ENCODE measurements at regions not wholly inside any gene's neighbourhood (a gene's known extent, or its start where the extent isn't known, plus 50 kb on each side); places are given as distances from the start of the nearest gene placed in this dataset.

DNA sequence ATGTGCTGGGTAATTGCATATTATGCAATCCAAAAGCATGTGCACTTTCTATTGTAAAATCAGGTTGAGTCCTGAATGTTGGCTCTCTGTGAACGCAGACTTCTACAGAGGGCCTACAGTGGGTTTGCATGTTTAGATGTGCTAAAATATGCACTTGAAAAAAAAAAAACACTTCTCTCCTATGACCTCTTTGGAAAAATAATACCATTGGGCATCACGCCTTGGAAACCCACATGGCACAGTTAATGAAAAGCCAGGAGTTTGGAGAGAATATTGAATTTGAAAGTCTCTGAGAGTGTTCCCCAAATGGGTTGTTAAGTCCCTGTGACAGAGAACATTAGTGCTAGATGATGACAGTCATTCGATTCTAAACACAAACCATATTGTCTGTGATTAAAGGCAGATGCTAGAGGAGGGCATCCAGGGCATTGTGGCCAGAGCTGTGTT is 710.4 kb upstream of the PIK3C3 start:
- Mint-ChIP-seq H3K4me3 (ENCODE audit: unreplicated experiment) (no peak overlapping the region), H3K4me1 (ENCODE audit: insufficient read depth, unreplicated experiment) (no peaks in the 10 kb centered on the region), H3K9me3 (ENCODE audit: unreplicated experiment) (no peaks in the 10 kb centered on the region), H3K27me3 (ENCODE audit: insufficient read depth, unreplicated experiment) (no peaks in the 10 kb centered on the region), H3K27ac (ENCODE audit: low read depth, unreplicated experiment) (no peak overlapping the region), H3K36me3 (ENCODE audit: insufficient read depth, unreplicated experiment) (no peaks in the 10 kb centered on the region)
- intact Hi-C loops (cut with micrococcal nuclease): no loop called here
- ChIA-PET POLR2A (no interaction called here), CTCF (no interaction called here)
- BruUV-seq (replicated peaks): no TSS peak
- no peak for DNase-seq (ENCODE audit: unreplicated experiment)
- TF ChIP-seq, protein P1, sequence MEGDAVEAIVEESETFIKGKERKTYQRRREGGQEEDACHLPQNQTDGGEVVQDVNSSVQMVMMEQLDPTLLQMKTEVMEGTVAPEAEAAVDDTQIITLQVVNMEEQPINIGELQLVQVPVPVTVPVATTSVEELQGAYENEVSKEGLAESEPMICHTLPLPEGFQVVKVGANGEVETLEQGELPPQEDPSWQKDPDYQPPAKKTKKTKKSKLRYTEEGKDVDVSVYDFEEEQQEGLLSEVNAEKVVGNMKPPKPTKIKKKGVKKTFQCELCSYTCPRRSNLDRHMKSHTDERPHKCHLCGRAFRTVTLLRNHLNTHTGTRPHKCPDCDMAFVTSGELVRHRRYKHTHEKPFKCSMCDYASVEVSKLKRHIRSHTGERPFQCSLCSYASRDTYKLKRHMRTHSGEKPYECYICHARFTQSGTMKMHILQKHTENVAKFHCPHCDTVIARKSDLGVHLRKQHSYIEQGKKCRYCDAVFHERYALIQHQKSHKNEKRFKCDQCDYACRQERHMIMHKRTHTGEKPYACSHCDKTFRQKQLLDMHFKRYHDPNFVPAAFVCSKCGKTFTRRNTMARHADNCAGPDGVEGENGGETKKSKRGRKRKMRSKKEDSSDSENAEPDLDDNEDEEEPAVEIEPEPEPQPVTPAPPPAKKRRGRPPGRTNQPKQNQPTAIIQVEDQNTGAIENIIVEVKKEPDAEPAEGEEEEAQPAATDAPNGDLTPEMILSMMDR (IDR thresholded peaks at IDR 0.05; ENCODE audit: unreplicated experiment): no peak

DNA sequence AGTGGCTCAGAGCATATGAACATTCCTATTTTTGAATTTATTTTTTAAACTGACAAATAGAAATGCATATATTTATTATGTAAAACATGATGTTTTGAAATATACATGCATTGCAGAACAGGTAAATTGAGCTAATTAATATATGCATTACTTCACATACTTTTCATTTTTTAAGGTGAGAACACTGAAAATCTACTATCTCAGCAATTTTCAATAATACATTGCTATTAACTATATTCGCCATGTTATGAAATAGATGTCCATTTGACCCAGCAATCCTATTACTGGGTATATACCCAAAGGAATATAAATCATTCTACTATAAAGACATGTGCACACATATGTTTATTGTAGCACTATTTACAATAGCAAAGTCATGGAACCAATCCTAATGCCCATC is 717.7 kb upstream of the PIK3C3 start:
- intact Hi-C loops (cut with micrococcal nuclease): no loop called here
- no peak overlapping the region for H3K4me3 Mint-ChIP-seq (ENCODE audit: unreplicated experiment)
- no peaks in the 10 kb centered on the region for H3K9me3 Mint-ChIP-seq (ENCODE audit: unreplicated experiment)
- ChIA-PET CTCF (interaction anchor here (0.7 kb wide), 1 partner anchor 73 kb away, joined by 4 read pairs; no protein-coding TSS in a partner anchor), POLR2A (no interaction called here)
- H3K27me3 Mint-ChIP-seq (ENCODE audit: insufficient read depth, unreplicated experiment): no peaks in the 10 kb centered on the region
- TF ChIP-seq, protein P1 (IDR thresholded peaks at IDR 0.05; ENCODE audit: unreplicated experiment): no peak
- no peak overlapping the region for H3K27ac Mint-ChIP-seq (ENCODE audit: low read depth, unreplicated experiment)
- no peaks in the 10 kb centered on the region for H3K36me3 Mint-ChIP-seq (ENCODE audit: insufficient read depth, unreplicated experiment)
- no peak for DNase-seq (ENCODE audit: unreplicated experiment)
- no peaks in the 10 kb centered on the region for H3K4me1 Mint-ChIP-seq (ENCODE audit: insufficient read depth, unreplicated experiment)
- BruUV-seq (replicated peaks): no TSS peak

DNA sequence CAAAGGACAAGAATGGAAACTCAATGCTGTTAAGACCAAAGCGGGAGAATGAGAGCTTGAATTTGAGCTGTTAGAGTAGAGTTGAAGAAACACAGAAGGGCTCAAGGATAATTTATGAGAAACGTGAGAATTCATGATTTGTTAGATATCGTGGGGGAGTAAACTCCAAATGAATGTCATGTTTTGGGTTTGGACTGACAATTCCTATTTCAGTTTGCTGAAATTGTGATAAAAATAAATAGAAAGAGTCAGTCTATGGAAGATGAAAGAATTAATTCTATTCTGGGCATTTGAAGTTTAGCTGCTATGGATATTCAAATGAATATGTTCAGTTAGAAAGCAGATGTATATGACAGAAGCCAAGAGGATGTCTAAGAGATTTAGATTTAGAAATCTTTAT is 723.4 kb upstream of the PIK3C3 start:
- intact Hi-C loops (cut with micrococcal nuclease): no loop called here
- peaks cover 5% of the 10 kb centered on the region for H3K4me1 Mint-ChIP-seq (ENCODE audit: insufficient read depth, unreplicated experiment)
- POLR2A ChIA-PET: interaction anchor here (0.6 kb wide), 1 partner anchor 356 kb away, joined by 3 read pairs; no protein-coding TSS in a partner anchor

DNA sequence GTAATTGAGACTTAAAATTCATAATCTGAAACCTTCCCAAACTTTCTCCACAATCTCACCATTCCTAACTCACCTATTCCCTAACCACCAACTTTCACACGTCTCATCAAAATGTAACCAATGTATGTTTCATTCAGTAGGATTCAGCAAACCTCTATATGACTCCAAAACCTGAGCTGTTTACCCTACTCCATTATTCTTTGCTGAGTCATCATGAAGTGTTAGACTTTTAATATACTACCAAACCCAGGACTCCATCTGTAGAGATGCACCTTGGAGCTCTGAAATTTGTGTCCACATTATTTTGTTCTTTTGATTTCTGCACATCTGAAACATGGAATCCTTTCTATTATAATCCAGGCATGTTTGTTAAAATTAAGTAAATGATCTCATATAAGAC is 727.0 kb upstream of the PIK3C3 start:
- DNase-seq (ENCODE audit: unreplicated experiment): no peak
- intact Hi-C loops (cut with micrococcal nuclease): no loop called here
- Mint-ChIP-seq H3K4me3 (ENCODE audit: unreplicated experiment) (no peak overlapping the region), H3K4me1 (ENCODE audit: insufficient read depth, unreplicated experiment) (peaks cover 5% of the 10 kb centered on the region), H3K27ac (ENCODE audit: low read depth, unreplicated experiment) (no peak overlapping the region), H3K36me3 (ENCODE audit: insufficient read depth, unreplicated experiment) (no peaks in the 10 kb centered on the region), H3K27me3 (ENCODE audit: insufficient read depth, unreplicated experiment) (no peaks in the 10 kb centered on the region), H3K9me3 (ENCODE audit: unreplicated experiment) (no peaks in the 10 kb centered on the region)
- ChIA-PET POLR2A (interaction anchor here (2.0 kb wide), 1 partner anchor 14 kb away, joined by 5 read pairs; no protein-coding TSS in a partner anchor), CTCF (interaction anchor here (0.6 kb wide), 1 partner anchor 14 kb away, joined by 3 read pairs; no protein-coding TSS in a partner anchor)
- BruUV-seq (replicated peaks): no TSS peak
- TF ChIP-seq, protein P1 (IDR thresholded peaks at IDR 0.05; ENCODE audit: unreplicated experiment): no peak

More for the DNA sequence above, 723.4 kb upstream of the PIK3C3 start:
- no peak for DNase-seq (ENCODE audit: unreplicated experiment)
- TF ChIP-seq, protein P1 (IDR thresholded peaks at IDR 0.05; ENCODE audit: unreplicated experiment): no peak
- Mint-ChIP-seq H3K4me3 (ENCODE audit: unreplicated experiment) (no peak overlapping the region), H3K27me3 (ENCODE audit: insufficient read depth, unreplicated experiment) (no peaks in the 10 kb centered on the region), H3K36me3 (ENCODE audit: insufficient read depth, unreplicated experiment) (no peaks in the 10 kb centered on the region), H3K9me3 (ENCODE audit: unreplicated experiment) (no peaks in the 10 kb centered on the region), H3K27ac (ENCODE audit: low read depth, unreplicated experiment) (no peak overlapping the region)
- CTCF ChIA-PET: no interaction called here
- no TSS peak for BruUV-seq (replicated peaks)

Data from MCF 10A (cell line).